GM12873 (cell line): ENCODE measurements at regions not wholly inside any gene's neighbourhood (a gene's known extent, or its start where the extent isn't known, plus 50 kb on each side); places are given as distances from the start of the nearest gene placed in this dataset.

Source experiments
- CTCF ChIP-seq: IDR thresholded peaks from 2 replicates; pipeline ENCODE4 v1.5.1; 2012; ENCODE audit warnings: low read depth, mild to moderate bottlenecking, moderate library complexity, low read length, control low read depth; ENCODE audit not compliant: insufficient read depth; ENCODE audit errors: missing control alignments

DNA sequence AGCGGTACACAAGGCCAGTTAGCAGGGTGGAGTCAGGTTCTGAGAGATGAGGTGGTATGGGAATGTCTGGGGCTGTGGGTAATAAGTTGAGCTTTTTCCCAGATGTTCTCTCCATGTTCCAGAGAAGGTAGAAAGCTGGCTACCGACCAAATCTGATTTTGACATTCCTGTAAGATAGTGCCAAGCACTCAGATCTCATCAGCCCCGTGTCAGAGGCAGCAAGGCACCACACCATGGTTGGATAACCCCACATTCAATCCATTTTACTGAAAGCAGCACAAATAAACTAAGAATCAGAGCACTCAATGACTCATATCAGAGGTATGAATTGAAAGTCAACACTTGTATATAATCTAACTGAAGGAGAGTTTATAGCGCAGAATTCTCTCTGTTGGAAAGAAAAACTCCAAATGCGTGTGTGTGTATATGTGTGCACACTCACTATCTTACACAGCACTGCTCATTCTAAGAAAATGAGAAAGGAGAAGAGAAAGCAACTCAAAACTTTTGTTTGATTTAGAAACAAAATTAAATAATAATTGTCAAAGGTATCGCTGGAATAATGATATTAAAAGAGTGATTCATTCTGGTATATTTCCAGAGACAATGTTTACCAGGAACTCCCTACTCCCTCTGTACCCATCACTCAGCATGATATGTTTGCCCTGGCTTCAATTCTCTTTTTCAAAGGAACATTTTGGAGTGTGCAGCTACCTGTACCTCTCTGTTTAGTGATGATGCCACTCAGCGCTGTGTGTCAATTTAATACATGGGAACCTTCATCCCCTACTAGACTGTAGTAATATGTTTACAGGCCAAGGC, 375.1 kb upstream of the ID2 start:
- TF ChIP-seq CTCF = no peak

- no peak for TF ChIP-seq CTCF
Observed at GRCh38 chr2:8307606-8308180, 374.2 kb upstream of the ID2 start.

DNA sequence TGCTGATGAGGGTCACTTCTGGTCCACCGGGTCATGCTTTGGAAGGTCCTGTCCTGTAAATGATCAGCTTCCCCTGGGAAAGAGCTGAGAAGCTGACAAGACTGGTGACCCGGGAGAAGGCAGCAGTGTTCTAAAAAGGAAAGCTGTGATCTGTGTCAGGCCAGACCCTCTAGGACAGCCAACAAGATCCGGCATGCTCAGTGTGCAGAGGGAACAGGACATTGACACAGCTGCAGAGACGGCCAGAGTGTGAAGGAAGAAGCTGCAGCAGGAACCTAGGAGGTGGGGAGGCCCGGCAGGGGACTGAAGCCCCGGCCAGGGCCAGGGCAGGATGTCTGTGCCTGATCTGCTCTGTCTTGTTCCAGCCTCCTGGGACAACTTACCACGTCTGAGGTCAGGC, 372.7 kb upstream of the ID2 start:
- TF ChIP-seq CTCF = no peak

GRCh38 chr2:8310557-8311455, 371.1 kb upstream of the ID2 start:
- TF ChIP-seq CTCF = no peak

DNA sequence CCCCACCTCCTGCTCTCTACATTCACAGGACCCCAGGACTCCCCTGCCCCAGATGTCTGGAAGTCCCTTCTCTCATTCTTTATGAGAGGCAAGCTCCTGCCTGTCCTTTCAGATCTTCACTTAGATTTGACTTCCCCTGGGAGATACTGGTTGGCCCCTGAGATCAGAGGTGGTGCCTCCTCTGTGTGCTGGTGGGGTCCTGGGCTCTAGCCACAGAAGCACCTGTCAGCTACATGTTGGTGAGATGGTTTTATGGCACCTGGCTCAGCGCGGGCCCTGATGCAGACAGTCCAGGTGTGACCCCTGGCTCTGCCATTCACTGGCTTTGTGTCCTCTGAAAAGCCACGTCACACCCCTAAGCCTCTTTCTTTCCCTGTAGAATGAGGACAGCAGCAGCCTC, 369.6 kb upstream of the ID2 start:
- no peak for TF ChIP-seq CTCF

- TF ChIP-seq CTCF = no peak
Observed at GRCh38 chr2:8312861-8313830, 368.7 kb upstream of the ID2 start.
